A172 (cell line): ENCODE measurements at regions not wholly inside any gene's neighbourhood (a gene's known extent, or its start where the extent isn't known, plus 50 kb on each side); places are given as distances from the start of the nearest gene placed in this dataset.
"Not testable (repeated sequence)": the region's sequence is repeated elsewhere in the genome, so short reads cannot be mapped to it uniquely, and the experiment has no call there.

Experiments used
- DNase-seq: peaks from one replicate; pipeline ENCODE4 v3.0.0-alpha.2; 2015; ENCODE audit warnings: low spot score

- no peak for DNase-seq
Observed at GRCh38 chr21:25487046-25487594, 120.2 kb downstream of the MRPL39 start.

- DNase-seq: no peak
Observed at GRCh38 chr21:25485914-25486313, 121.4 kb downstream of the MRPL39 start.

DNA sequence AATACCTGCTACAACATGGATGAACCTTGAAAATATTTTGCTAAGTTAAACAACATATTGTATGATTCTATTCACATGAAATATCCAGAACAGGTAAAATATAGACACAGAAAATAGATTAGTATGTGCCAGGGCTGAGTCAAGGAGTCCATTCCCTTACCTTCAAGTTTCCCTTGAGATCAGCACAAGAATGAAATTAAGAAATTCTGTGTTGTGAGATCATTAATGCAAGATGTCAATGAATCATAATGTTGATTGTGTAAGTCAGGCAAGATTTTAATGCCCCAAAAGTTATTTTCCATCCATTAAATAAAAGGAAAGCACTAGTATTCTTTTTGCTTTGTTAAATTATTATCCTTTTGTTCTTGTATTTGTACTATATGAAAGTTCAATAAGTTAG is 139.4 kb downstream of the MRPL39 start:
- DNase-seq: no peak

- DNase-seq: not testable (repeated sequence)
Observed at GRCh38 chr21:25467071-25467470, 140.2 kb downstream of the MRPL39 start.

GRCh38 chr21:25466470-25466869 is 140.8 kb downstream of the MRPL39 start:
- no peak for DNase-seq

DNA sequence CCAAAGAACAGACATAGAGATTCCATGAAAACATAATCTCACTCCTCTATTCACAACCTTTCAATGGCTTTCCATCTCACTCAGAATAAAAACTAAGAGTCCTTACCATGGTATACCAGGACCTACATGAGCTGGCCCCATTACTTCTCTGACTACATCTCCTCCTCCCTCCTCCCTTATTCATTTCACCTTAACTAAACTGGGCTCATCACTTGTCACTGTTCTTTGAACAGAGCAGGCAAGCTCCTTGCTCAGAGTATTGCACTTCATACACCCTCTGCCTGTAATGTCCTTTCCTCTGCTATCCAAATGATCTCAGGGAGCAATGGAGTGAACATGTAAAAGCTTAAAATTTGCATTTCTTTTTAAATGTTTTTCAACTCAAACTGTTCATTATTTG is 142.0 kb downstream of the MRPL39 start:
- no peak for DNase-seq

DNA sequence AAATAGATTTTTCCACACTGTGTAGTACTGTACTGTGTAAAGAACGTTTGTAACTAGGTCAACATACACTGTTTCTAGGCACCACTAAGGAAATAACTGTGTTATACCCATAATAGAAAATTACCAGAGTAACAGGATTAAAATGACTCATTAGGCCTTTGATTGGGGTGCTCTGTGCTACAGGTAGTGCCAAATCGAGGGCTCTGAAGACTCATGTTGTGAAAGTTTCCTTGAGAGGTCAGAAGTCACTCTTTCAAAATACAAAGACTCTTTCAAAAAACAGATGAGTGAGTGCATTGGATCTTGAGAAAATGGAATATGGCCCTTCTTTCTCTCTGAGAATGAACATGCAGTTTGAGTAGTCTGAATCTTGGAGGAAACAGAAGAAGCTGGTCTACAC is 143.0 kb downstream of the MRPL39 start:
- no peak for DNase-seq

DNA sequence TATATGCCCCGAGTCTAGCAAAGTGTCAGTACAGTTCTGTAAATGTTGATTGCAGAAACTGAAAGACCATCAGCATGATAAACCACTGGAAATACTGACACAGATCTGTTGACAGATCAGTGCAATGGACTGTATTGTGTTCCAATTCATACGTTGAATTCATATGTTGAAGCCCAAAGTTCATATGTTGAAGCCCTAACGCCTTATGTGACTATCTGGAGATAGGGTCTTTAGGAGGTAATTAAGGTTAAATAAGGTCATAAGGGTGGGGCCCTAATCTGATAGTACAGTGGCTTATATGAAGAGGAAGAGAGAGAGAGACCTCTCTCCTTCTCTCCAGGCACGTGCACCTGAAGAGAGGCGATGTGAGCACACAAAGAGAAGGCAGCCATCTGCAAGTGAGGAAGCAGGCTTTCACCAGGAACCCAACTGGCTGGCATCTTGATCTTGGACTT is 144.7 kb downstream of the MRPL39 start:
- DNase-seq: no peak

- DNase-seq: no peak
Observed at GRCh38 chr21:25461725-25462124, 145.6 kb downstream of the MRPL39 start.

DNA sequence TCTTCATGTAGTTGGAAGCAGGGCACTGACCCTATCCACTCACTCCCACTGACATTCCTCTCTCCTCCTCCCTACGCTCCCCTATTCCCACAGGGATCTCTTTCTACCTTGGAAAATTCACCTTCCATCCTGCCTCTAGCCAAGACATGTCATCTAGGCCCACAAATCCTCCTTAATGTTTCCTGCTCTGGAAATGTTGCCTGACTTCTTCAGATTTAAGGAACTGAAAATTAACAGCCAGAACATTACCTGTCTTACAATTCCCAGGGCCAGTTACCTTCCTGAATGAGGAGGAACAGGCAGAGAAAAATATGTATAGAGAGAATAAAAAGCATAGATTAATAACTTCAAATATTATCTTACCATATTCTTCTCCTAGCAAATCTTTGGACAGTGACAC is 147.3 kb downstream of the MRPL39 start:
- no peak for DNase-seq

GRCh38 chr21:25459365-25459764 is 147.9 kb downstream of the MRPL39 start:
- no peak for DNase-seq

DNA sequence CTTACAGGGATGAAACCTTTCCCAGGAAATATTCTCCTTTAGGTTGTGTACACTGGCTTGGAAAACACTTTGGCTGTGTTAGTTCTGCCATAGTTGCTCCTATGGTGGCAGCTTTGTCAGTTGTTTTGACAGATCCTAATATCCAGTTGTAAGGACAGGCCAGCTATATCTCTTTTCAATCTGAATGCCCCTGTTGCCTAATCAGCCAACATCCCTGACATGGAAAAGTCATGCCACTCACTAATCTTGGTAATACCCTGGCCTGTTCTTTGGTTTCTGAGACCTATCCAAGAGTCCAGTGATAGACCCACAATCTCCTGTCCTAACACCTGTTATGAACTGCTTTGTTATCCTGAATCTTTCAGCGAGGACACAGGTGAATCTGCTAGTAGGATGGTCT is 148.8 kb downstream of the MRPL39 start:
- DNase-seq: no peak

DNA sequence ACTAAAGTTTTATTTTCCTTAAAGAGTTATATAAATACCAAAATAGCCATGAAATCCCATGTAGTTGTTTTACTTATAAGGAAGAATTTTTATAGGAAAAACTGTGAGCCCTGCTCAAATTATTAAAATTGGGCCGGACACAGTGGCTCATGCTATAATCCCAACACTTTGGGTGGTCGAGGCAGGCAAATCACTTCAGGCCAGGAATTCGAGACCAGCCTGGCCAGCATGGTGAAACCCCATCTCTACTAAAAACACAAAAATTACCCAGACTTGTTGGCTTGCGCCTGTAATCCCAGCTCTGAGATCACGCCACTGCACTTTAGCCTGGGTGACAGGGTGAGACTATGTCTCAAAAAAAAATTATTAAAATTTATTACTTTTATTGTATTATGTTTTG is 149.3 kb downstream of the MRPL39 start:
- DNase-seq: no peak

DNA sequence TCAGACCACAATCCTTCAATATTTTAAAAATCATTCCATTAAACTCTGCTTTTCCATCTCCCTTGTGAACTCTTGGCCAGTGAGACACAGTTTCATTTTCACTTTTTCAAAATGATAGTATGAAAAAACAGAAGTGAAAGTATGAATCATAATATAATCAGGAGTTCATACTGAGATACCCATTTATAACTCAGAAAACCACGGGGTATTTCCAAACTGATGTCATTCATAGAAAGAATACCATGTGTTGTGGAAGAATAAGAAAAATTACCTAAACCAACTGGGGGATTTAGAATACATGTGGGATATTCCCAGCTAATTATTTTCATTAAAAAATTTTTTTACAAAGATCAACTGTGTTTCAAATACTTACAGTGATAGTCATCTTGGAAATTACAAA is 149.9 kb downstream of the MRPL39 start:
- DNase-seq: peak; percentile 83

- DNase-seq: no peak
Observed at GRCh38 chr21:25456672-25457071, 150.6 kb downstream of the MRPL39 start.

DNA sequence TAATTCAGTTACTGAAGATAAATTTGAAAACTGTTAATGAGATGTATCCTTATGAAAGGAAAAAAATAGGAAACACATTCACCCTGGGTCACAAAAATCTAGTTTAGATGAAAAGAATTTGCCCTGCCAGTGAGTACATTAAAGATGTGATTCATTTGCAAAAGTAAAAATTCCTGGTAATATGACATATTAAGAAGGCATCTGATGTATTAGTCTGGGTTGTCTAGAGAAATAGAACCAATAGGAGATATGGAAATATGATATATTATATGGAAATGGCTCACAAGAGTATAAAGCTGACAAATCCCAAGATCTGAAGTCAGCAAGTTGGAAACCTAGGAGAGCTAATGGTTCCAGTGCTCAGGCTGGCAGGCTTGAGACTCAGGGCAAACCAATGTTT is 153.8 kb downstream of the MRPL39 start:
- no peak for DNase-seq

DNA sequence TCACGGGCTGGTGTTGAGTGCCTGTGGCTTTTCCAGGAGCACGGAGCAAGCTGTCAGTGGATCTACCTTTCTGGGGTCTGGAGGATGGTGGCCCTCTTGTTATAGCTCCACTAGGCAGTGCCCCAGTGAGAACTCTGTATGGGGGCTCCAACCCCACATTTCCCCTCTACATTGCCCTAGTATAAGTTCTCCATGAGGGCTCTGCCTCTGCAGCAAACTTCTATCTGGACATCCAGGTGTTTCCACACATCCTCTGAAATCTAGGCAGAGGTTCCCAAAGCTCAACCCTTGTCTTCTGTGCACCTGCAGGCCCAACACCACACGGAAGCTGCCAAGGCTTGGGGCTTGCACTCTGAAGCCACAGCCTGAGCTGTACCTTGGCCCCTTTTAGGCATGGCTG is 157.3 kb downstream of the MRPL39 start:
- no peak for DNase-seq

GRCh38 chr21:25441835-25442234 is 165.4 kb downstream of the MRPL39 start:
- no peak for DNase-seq

GRCh38 chr21:25437465-25437864 is 169.8 kb downstream of the MRPL39 start:
- not testable (repeated sequence) for DNase-seq

DNA sequence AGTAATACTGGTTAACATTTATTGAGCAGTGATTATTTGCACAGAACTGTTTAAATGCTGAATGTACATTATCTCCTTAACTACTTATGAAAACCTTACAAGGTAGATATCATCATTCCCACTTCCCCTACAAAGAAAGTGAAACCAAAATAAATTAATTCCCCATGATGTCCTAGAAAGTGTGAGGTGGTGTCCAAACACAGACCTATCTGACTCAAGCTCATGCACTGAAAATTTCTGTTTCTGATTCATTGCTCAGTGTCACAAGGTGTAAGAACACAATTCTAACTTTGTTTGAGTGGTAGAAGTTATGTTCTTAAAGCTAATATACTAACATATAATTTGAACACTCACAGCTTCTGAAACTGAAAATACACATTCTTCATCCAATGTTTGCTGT is 178.7 kb downstream of the MRPL39 start:
- DNase-seq: no peak

DNA sequence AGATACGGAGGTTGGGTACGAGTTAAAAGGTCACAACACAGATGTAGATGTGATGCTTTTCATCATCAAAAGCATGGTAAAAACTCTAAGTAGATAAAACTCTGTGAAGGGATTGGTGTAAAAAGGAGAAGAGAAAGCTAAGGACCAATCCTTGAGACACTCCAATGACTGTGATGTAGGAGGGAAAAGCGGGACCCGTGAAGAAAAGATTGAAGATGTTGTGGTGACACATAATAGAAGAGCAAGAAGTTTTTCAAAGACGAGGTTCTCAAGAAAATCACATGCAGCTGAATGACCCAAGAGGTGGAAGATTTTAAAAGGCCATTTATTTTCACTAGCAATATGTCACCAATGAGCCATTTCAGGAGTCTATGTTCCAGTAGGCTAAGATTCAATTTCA is 179.5 kb downstream of the MRPL39 start:
- DNase-seq: no peak

DNA sequence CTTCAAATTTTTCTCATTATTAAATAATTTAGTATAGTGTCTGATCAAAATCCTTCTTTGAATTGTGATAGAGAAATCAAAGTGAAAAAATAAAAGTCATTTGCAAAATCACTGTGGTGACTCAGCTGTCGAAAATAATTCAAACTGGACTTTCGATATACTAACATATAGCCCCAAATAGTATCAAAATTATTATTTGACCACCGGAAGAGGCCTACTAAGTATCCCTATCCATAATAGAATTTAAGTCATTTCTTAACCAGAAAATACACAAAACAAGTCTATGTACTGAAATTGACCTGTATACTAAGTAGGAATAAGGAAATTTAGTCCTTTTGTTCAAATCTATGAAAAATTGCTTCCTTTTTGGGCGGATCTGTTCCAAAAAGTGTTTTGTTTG is 180.7 kb downstream of the MRPL39 start:
- no peak for DNase-seq

GRCh38 chr21:25425156-25425555 is 182.1 kb downstream of the MRPL39 start:
- DNase-seq: no peak

DNA sequence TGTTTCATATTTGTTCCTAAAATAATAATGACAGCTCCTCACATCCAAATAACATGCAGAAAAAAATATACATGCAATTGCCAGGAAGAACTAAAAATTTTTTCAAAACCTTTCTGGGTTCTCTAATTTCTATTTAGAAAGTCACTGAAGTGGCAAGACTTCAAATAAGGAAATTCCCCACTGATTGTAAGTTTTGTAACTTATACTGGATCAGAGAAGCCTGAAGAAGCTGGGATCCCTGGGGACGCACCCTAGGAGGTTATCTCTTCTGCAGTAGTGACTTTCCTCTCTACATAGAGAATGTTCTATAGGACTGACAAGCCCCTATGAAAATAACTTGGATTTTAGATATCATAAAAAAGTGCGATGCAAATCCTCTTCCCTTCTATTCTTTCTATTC is 182.6 kb downstream of the MRPL39 start:
- no peak for DNase-seq

DNA sequence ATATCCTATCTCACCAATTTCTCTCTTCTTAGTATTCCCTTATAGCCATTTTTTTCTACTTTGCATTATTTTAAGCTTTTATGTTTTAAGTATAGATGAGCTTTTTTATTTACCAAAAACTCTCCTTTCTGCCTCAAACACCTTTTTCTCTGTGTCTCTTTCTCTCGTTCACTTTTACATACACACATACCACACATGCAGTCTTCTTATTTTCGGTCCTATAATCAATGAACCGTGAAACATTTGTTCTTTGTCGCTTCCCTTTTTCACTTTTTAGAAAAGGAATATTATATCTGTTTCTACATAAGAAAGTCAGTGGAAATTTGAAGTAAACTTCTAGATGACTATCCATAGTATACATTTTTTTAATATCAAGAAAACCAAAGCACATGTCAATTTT is 183.2 kb downstream of the MRPL39 start:
- DNase-seq: no peak
